Body of pancreas (tissue), 4 donors: ENCODE measurements at regions not wholly inside any gene's neighbourhood (a gene's known extent, or its start where the extent isn't known, plus 50 kb on each side); places are given as distances from the start of the nearest gene placed in this dataset.

Experiments used
- POLR2A ChIP-seq, 3 donors: fragments of 450-650 bp; IDR thresholded peaks; one replicate each; pipeline ENCODE4 v1.6.1; 2016; ENCODE audit warnings: antibody characterized with exemption in 3 of 3, mild to moderate bottlenecking in 2 of 3
- TF ChIP-seq, protein P1 (sequence below), 7 experiments: fragments of 450-650 bp in 4 of 7; fragments of 200-600 bp in 3 of 7; sonication (generic) in 3 of 7; IDR thresholded peaks; one replicate each; pipeline ENCODE4 v1.5.1; 2016 to 2019; ENCODE audit warnings: antibody characterized with exemption in 7 of 7

DNA sequence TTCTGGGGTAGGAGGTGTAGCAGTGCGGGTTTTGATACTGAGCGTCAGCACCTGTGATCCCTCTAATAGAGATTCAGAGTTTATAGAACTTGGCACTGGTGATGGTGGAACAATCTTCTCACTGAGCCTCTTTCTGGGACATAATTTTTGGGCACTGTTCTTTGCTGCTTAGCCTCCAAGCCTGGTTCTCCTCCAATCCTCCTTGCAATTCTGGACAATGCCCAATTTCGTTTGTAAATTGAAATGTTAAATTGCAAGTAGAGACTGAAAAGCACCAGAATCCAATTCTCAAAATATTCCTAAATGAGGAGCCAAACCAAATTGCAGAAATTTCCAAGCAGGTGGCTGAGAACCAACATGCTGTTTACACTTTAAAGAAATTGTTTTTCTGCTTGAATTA is 149.8 kb upstream of the ABI3BP start:
- no peak for TF ChIP-seq POLR2A (IDR thresholded peaks at IDR 0.05)
- TF ChIP-seq, protein P1, sequence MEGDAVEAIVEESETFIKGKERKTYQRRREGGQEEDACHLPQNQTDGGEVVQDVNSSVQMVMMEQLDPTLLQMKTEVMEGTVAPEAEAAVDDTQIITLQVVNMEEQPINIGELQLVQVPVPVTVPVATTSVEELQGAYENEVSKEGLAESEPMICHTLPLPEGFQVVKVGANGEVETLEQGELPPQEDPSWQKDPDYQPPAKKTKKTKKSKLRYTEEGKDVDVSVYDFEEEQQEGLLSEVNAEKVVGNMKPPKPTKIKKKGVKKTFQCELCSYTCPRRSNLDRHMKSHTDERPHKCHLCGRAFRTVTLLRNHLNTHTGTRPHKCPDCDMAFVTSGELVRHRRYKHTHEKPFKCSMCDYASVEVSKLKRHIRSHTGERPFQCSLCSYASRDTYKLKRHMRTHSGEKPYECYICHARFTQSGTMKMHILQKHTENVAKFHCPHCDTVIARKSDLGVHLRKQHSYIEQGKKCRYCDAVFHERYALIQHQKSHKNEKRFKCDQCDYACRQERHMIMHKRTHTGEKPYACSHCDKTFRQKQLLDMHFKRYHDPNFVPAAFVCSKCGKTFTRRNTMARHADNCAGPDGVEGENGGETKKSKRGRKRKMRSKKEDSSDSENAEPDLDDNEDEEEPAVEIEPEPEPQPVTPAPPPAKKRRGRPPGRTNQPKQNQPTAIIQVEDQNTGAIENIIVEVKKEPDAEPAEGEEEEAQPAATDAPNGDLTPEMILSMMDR (IDR thresholded peaks at IDR 0.05): no peak
